ENCODE measurements at regions not wholly inside any gene's neighbourhood (a gene's known extent, or its start where the extent isn't known, plus 50 kb on each side); places are given as distances from the start of the nearest gene placed in this dataset.
"Not testable (repeated sequence)": the region's sequence is repeated elsewhere in the genome, so short reads cannot be mapped to it uniquely, and the experiment has no call there.

- DNase-seq (ENCODE audit: low read depth in 2 of 2) = no peak
Observed at GRCh38 chr5:173667702-173668101, 51.3 kb upstream of the BOD1 start.

GRCh38 chr5:173668245-173668800 lies 51.9 kb upstream of the BOD1 start:
- DNase-seq (ENCODE audit: low read depth in 2 of 2) = no peak

GRCh38 chr5:173668910-173669309 lies 52.5 kb upstream of the BOD1 start:
- no peak for DNase-seq (ENCODE audit: low read depth in 2 of 2)

- no peak for DNase-seq (ENCODE audit: low read depth in 2 of 2)
Observed at GRCh38 chr5:173669483-173669882, 53.0 kb upstream of the BOD1 start.

GRCh38 chr5:173670130-173670651 lies 53.7 kb upstream of the BOD1 start:
- DNase-seq (ENCODE audit: low read depth in 2 of 2) = no peak

GRCh38 chr5:173670791-173671120 lies 54.3 kb upstream of the BOD1 start:
- no peak for DNase-seq (ENCODE audit: low read depth in 2 of 2)

- no peak for DNase-seq (ENCODE audit: low read depth in 2 of 2)
Observed at GRCh38 chr5:173671121-173671949, 54.9 kb upstream of the BOD1 start.

- DNase-seq (ENCODE audit: low read depth in 2 of 2) = no peak
Observed at GRCh38 chr5:173672166-173672565, 55.7 kb upstream of the BOD1 start.

- DNase-seq (ENCODE audit: low read depth in 2 of 2) = no peak
Observed at GRCh38 chr5:173672891-173673290, 56.4 kb upstream of the BOD1 start.

GRCh38 chr5:173673295-173674101 lies 57.0 kb upstream of the BOD1 start:
- DNase-seq (ENCODE audit: low read depth in 2 of 2) = no peak

GRCh38 chr5:173675287-173675996 lies 59.0 kb upstream of the BOD1 start:
- DNase-seq (ENCODE audit: low read depth in 2 of 2) = no peak

- no peak for DNase-seq (ENCODE audit: low read depth in 2 of 2)
Observed at GRCh38 chr5:173676375-173676774, 59.9 kb upstream of the BOD1 start.

- no peak for DNase-seq (ENCODE audit: low read depth in 2 of 2)
Observed at GRCh38 chr5:173677125-173677672, 60.7 kb upstream of the BOD1 start.

GRCh38 chr5:173679909-173680630 lies 63.6 kb upstream of the BOD1 start:
- no peak for DNase-seq (ENCODE audit: low read depth in 2 of 2)

- DNase-seq (ENCODE audit: low read depth in 2 of 2) = no peak
Observed at GRCh38 chr5:173680660-173681242, 64.3 kb upstream of the BOD1 start.

GRCh38 chr5:173682313-173682712 lies 65.9 kb upstream of the BOD1 start:
- DNase-seq (ENCODE audit: low read depth in 2 of 2) = no peak

GRCh38 chr5:173684535-173684934 lies 68.1 kb upstream of the BOD1 start:
- not testable (repeated sequence) for DNase-seq (ENCODE audit: low read depth in 2 of 2)

GRCh38 chr5:173686950-173687349 lies 70.5 kb upstream of the BOD1 start:
- DNase-seq (ENCODE audit: low read depth in 2 of 2) = no peak

- no peak for DNase-seq (ENCODE audit: low read depth in 2 of 2)
Observed at GRCh38 chr5:173688703-173689102, 72.3 kb upstream of the BOD1 start.

- no peak for DNase-seq (ENCODE audit: low read depth in 2 of 2)
Observed at GRCh38 chr5:173689171-173689736, 72.8 kb upstream of the BOD1 start.

Measured in stimulated activated CD4-positive, alpha-beta T cell treated with anti-CD3 and anti-CD28 coated beads, Interleukin-1b, Interleukin-23, amount 100 ng/mL, for 1 hour (primary cell).